Transverse colon (tissue), 4 donors: ENCODE measurements at regions not wholly inside any gene's neighbourhood (a gene's known extent, or its start where the extent isn't known, plus 50 kb on each side); places are given as distances from the start of the nearest gene placed in this dataset.
A peak's percentile ranks its signal among the peaks of the same experiment; 100 is the strongest.

Experiments used
- EP300 ChIP-seq: sonication (generic); formaldehyde crosslinking; IDR thresholded peaks from one replicate; pipeline ENCODE4 v1.6.1; 2017; ENCODE audit warnings: antibody characterized with exemption, low read depth
- POLR2A ChIP-seq: fragments of 450-650 bp; IDR thresholded peaks from one replicate; pipeline ENCODE4 v1.6.1; 2016; ENCODE audit warnings: antibody characterized with exemption, mild to moderate bottlenecking, moderate library complexity
- POLR2AphosphoS5 ChIP-seq, 3 donors: sonication (generic); formaldehyde crosslinking; IDR thresholded peaks; one replicate each; pipeline ENCODE4 v1.6.1; 2016; ENCODE audit warnings: antibody characterized with exemption in 3 of 3
- TF ChIP-seq, protein P1 (sequence below), 5 experiments: fragments of 200-600 bp in 3 of 5; fragments of 450-650 bp in 2 of 5; sonication (generic) in 3 of 5; IDR thresholded peaks; 1 replicate in 2 of 5; 2 replicates in 3 of 5; pipeline ENCODE4 v1.5.1; 2016 to 2017; ENCODE audit warnings: antibody characterized with exemption in 5 of 5, inconsistent platforms in 3 of 5, mild to moderate bottlenecking in 2 of 5, moderate library complexity in 1 of 5

DNA sequence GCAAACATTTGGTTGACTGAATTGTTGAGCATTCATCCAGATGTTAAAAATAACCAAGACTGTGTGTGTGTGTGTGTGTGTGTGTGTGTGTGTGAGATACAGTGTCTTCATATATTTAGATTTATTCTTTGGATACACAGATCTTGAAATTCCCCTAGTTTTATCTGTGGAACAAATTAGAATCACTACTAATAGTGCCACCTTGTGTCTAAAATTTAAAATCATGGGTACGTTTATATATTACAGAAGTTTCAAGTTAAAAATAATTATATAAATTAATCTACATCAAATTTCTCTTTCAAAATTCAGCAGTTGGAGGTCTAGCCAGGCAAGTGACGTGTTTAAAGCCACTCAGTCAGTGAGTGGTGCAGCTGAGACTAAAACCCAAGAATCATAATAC lies 1566.2 kb upstream of the TENM4 start:
- TF ChIP-seq, protein P1, sequence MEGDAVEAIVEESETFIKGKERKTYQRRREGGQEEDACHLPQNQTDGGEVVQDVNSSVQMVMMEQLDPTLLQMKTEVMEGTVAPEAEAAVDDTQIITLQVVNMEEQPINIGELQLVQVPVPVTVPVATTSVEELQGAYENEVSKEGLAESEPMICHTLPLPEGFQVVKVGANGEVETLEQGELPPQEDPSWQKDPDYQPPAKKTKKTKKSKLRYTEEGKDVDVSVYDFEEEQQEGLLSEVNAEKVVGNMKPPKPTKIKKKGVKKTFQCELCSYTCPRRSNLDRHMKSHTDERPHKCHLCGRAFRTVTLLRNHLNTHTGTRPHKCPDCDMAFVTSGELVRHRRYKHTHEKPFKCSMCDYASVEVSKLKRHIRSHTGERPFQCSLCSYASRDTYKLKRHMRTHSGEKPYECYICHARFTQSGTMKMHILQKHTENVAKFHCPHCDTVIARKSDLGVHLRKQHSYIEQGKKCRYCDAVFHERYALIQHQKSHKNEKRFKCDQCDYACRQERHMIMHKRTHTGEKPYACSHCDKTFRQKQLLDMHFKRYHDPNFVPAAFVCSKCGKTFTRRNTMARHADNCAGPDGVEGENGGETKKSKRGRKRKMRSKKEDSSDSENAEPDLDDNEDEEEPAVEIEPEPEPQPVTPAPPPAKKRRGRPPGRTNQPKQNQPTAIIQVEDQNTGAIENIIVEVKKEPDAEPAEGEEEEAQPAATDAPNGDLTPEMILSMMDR (IDR thresholded peaks at IDR 0.05) = peak in 1 of 5 experiments; percentile 16
- TF ChIP-seq POLR2AphosphoS5 (IDR thresholded peaks at IDR 0.05) (no peak), POLR2A (no peak), EP300 (no peak)
